Ectodermal cell (in vitro differentiated cells): ENCODE measurements at regions not wholly inside any gene's neighbourhood (a gene's known extent, or its start where the extent isn't known, plus 50 kb on each side); places are given as distances from the start of the nearest gene placed in this dataset.

Experiments used
- H3K27ac ChIP-seq: 2 replicates; pipeline ENCODE4 v1.7.0; 2013; ENCODE audit warnings: mild to moderate bottlenecking, low read depth, low read length; ENCODE audit not compliant: insufficient read depth, poor library complexity, severe bottlenecking
- H3K27me3 ChIP-seq: 2 replicates; pipeline ENCODE4 v1.7.0; 2013; ENCODE audit warnings: mild to moderate bottlenecking, low read length; ENCODE audit not compliant: insufficient read depth, control insufficient read depth, poor library complexity, severe bottlenecking
- H3K36me3 ChIP-seq: one replicate; pipeline ENCODE4 v1.7.0; 2013; ENCODE audit warnings: low read length; ENCODE audit not compliant: control insufficient read depth, insufficient read depth
- H3K4me1 ChIP-seq: one replicate; pipeline ENCODE4 v1.7.0; 2013; ENCODE audit warnings: low read length; ENCODE audit not compliant: control insufficient read depth, insufficient read depth
- H3K4me3 ChIP-seq: 2 replicates; pipeline ENCODE4 v1.7.0; 2013; ENCODE audit warnings: low read depth, low read length, control low read depth; ENCODE audit not compliant: insufficient read depth
- H3K9me3 ChIP-seq: 2 replicates; pipeline ENCODE4 v1.7.0; 2013; ENCODE audit warnings: mild to moderate bottlenecking, low read length, moderate library complexity; ENCODE audit not compliant: control insufficient read depth
- WGBS, 2 experiments: methylation state at CpG; one replicate each; pipeline ENCODE4 v1.1.7; 2013; ENCODE audit warnings: missing lambda C conversion rate in 2 of 2; 5-methylcytosine and 5-hydroxymethylcytosine counted together

GRCh38 chr18:78882585-78882984 lies 97.0 kb upstream of the SALL3 start:
- no peaks in the 10 kb centered on the region for H3K4me1 ChIP-seq
- H3K27ac ChIP-seq: no peak overlapping the region
- H3K9me3 ChIP-seq: no peaks in the 10 kb centered on the region
- H3K27me3 ChIP-seq: no peaks in the 10 kb centered on the region
- no peak overlapping the region for H3K4me3 ChIP-seq
- WGBS, 2 experiments: 87 to 92% methylated on average over 7 of the region's 7 CpGs
- no peaks in the 10 kb centered on the region for H3K36me3 ChIP-seq

GRCh38 chr18:78883501-78883900 lies 96.1 kb upstream of the SALL3 start:
- Histone ChIP-seq H3K27ac (no peak overlapping the region), H3K4me1 (no peaks in the 10 kb centered on the region), H3K9me3 (no peaks in the 10 kb centered on the region), H3K27me3 (no peaks in the 10 kb centered on the region), H3K4me3 (no peak overlapping the region), H3K36me3 (no peaks in the 10 kb centered on the region)
- WGBS, 2 experiments: 92 to 93% methylated on average over 4 of the region's 4 CpGs

GRCh38 chr18:78884502-78884901 lies 95.1 kb upstream of the SALL3 start:
- no peaks in the 10 kb centered on the region for H3K9me3 ChIP-seq
- WGBS, 2 experiments: 86 to 91% methylated on average over 1 of the region's 1 CpG
- no peak overlapping the region for H3K4me3 ChIP-seq
- H3K36me3 ChIP-seq: no peaks in the 10 kb centered on the region
- H3K4me1 ChIP-seq: no peaks in the 10 kb centered on the region
- H3K27ac ChIP-seq: no peak overlapping the region
- H3K27me3 ChIP-seq: no peaks in the 10 kb centered on the region

- Histone ChIP-seq H3K4me3 (no peak overlapping the region), H3K9me3 (no peaks in the 10 kb centered on the region), H3K27me3 (no peaks in the 10 kb centered on the region), H3K27ac (no peak overlapping the region), H3K36me3 (no peaks in the 10 kb centered on the region), H3K4me1 (no peaks in the 10 kb centered on the region)
- WGBS, 2 experiments: 78 to 89% methylated on average over 1 of the region's 1 CpG
Observed at GRCh38 chr18:78889250-78889649, 90.4 kb upstream of the SALL3 start.

GRCh38 chr18:78890388-78890787 lies 89.2 kb upstream of the SALL3 start:
- WGBS, 2 experiments: 94 to 95% methylated on average over 3 of the region's 3 CpGs
- Histone ChIP-seq H3K36me3 (no peaks in the 10 kb centered on the region), H3K4me1 (no peaks in the 10 kb centered on the region), H3K27me3 (no peaks in the 10 kb centered on the region), H3K9me3 (no peaks in the 10 kb centered on the region), H3K4me3 (no peak overlapping the region), H3K27ac (no peak overlapping the region)

- Histone ChIP-seq H3K4me1 (no peaks in the 10 kb centered on the region), H3K4me3 (no peak overlapping the region), H3K27ac (no peak overlapping the region), H3K36me3 (no peaks in the 10 kb centered on the region), H3K27me3 (no peaks in the 10 kb centered on the region), H3K9me3 (no peaks in the 10 kb centered on the region)
- WGBS, 2 experiments: 92% methylated on average over 4 of the region's 4 CpGs
Observed at GRCh38 chr18:78891185-78891762, 88.3 kb upstream of the SALL3 start.

- 93 to 95% methylated on average over 13 of the region's 13 CpGs for WGBS, 2 experiments
- Histone ChIP-seq H3K36me3 (no peaks in the 10 kb centered on the region), H3K9me3 (no peaks in the 10 kb centered on the region), H3K4me1 (no peaks in the 10 kb centered on the region), H3K27ac (no peak overlapping the region), H3K4me3 (no peak overlapping the region), H3K27me3 (no peaks in the 10 kb centered on the region)
Observed at GRCh38 chr18:78892177-78892576, 87.4 kb upstream of the SALL3 start.

- Histone ChIP-seq H3K9me3 (no peaks in the 10 kb centered on the region), H3K4me3 (no peak overlapping the region), H3K36me3 (no peaks in the 10 kb centered on the region), H3K4me1 (no peaks in the 10 kb centered on the region), H3K27ac (no peak overlapping the region), H3K27me3 (no peaks in the 10 kb centered on the region)
- WGBS, 2 experiments: 91% methylated on average over 5 of the region's 5 CpGs
Observed at GRCh38 chr18:78892721-78893120, 86.9 kb upstream of the SALL3 start.

GRCh38 chr18:78893281-78894032 lies 86.2 kb upstream of the SALL3 start:
- Histone ChIP-seq H3K36me3 (no peaks in the 10 kb centered on the region), H3K27ac (no peak overlapping the region), H3K4me1 (no peaks in the 10 kb centered on the region), H3K9me3 (no peaks in the 10 kb centered on the region), H3K4me3 (no peak overlapping the region), H3K27me3 (no peaks in the 10 kb centered on the region)
- 95 to 96% methylated on average over 27 of the region's 27 CpGs for WGBS, 2 experiments

- WGBS, 2 experiments: 93% methylated on average over 9 of the region's 9 CpGs
Observed at GRCh38 chr18:78894033-78894305, 85.6 kb upstream of the SALL3 start.

More at GRCh38 chr18:78894033-78894305, 85.6 kb upstream of the SALL3 start:
- Histone ChIP-seq H3K4me1 (no peaks in the 10 kb centered on the region), H3K36me3 (no peaks in the 10 kb centered on the region), H3K27ac (no peak overlapping the region), H3K9me3 (no peaks in the 10 kb centered on the region), H3K27me3 (no peaks in the 10 kb centered on the region), H3K4me3 (no peak overlapping the region)
